Neural progenitor cell (in vitro differentiated cells): ENCODE measurements at regions not wholly inside any gene's neighbourhood (a gene's known extent, or its start where the extent isn't known, plus 50 kb on each side); places are given as distances from the start of the nearest gene placed in this dataset.
A peak's percentile ranks its signal among the peaks of the same experiment; 100 is the strongest.

ENCODE experiments used
- DNase-seq: peaks from one replicate; pipeline ENCODE4 v3.0.0-alpha.2; 2016; ENCODE audit warnings: low spot score
- H2AFZ ChIP-seq: fragments of 200-600 bp; sonication (generic); replicated peaks from 2 replicates; pipeline ENCODE4 v1.6.1; 2016; ENCODE audit warnings: antibody characterized with exemption
- H3F3A ChIP-seq: fragments of 200-600 bp; sonication (generic); 2 replicates; pipeline ENCODE4 v1.6.1; 2016; ENCODE audit warnings: antibody characterized with exemption, low read depth
- H3K27ac ChIP-seq: fragments of 200-600 bp; sonication (generic); 2 replicates; pipeline ENCODE4 v1.5.1; 2016; ENCODE audit warnings: mild to moderate bottlenecking
- H3K27me3 ChIP-seq: fragments of 200-600 bp; sonication (generic); 2 replicates; pipeline ENCODE4 v1.6.1; 2016; ENCODE audit warnings: mild to moderate bottlenecking, moderate library complexity
- H3K36me3 ChIP-seq: fragments of 200-600 bp; sonication (generic); 2 replicates; pipeline ENCODE4 v1.5.1; 2016
- H3K4me1 ChIP-seq: fragments of 200-600 bp; sonication (generic); 2 replicates; pipeline ENCODE4 v1.6.1; 2016; ENCODE audit warnings: mixed run types
- H3K4me2 ChIP-seq: fragments of 200-600 bp; sonication (generic); 2 replicates; pipeline ENCODE4 v1.6.1; 2016
- H3K4me3 ChIP-seq: fragments of 200-600 bp; sonication (generic); 2 replicates; pipeline ENCODE4 v1.5.1; 2016
- H3K79me2 ChIP-seq: fragments of 200-600 bp; sonication (generic); 2 replicates; pipeline ENCODE4 v1.6.1; 2016; ENCODE audit warnings: low read depth
- H3K9ac ChIP-seq: fragments of 200-600 bp; sonication (generic); 2 replicates; pipeline ENCODE4 v1.6.1; 2016
- H3K9me3 ChIP-seq: fragments of 200-600 bp; sonication (generic); 2 replicates; pipeline ENCODE4 v1.5.1; 2016; ENCODE audit warnings: low read depth
- H4K20me1 ChIP-seq: fragments of 200-600 bp; sonication (generic); 2 replicates; pipeline ENCODE4 v1.6.1; 2016; ENCODE audit warnings: low read depth
- H3K27ac Mint-ChIP-seq: 3 replicates; pipeline ENCODE4 v1.8.0; 2021; ENCODE audit warnings: mixed read lengths
- H3K27me3 Mint-ChIP-seq: 2 replicates; pipeline ENCODE4 v1.8.0; 2022; ENCODE audit warnings: low read depth, mild to moderate bottlenecking, inconsistent platforms, moderate library complexity, mixed read lengths; ENCODE audit not compliant: insufficient read depth
- H3K36me3 Mint-ChIP-seq: 3 replicates; pipeline ENCODE4 v1.8.0; 2021; ENCODE audit warnings: mixed read lengths
- H3K4me1 Mint-ChIP-seq: 3 replicates; pipeline ENCODE4 v1.8.0; 2021; ENCODE audit warnings: mixed read lengths
- H3K4me3 Mint-ChIP-seq: 3 replicates; pipeline ENCODE4 v1.8.0; 2021; ENCODE audit warnings: mild to moderate bottlenecking, moderate library complexity, mixed read lengths
- H3K9me3 Mint-ChIP-seq: 3 replicates; pipeline ENCODE4 v1.8.0; 2020; ENCODE audit warnings: mixed read lengths
- EZH2 ChIP-seq: fragments of 200-600 bp; sonication (generic); IDR thresholded peaks from 2 replicates; pipeline ENCODE4 v1.6.1; 2017; ENCODE audit warnings: antibody characterized with exemption, mild to moderate bottlenecking, moderate library complexity
- EZH2phosphoT487 ChIP-seq: fragments of 200-600 bp; sonication (generic); IDR thresholded peaks from 2 replicates; pipeline ENCODE4 v1.6.1; 2017; ENCODE audit warnings: antibody characterized with exemption
- TF ChIP-seq, protein P1 (sequence below): fragments of 200-600 bp; sonication (generic); IDR thresholded peaks from 2 replicates; pipeline ENCODE4 v1.5.1; 2017; ENCODE audit warnings: antibody characterized with exemption, mild to moderate bottlenecking

- Histone ChIP-seq H3K9me3 (no peaks in the 10 kb centered on the region), H3K4me3 (no peak overlapping the region), H3K27ac (no peak overlapping the region), H3K4me1 (peaks cover 8% of the 10 kb centered on the region), H4K20me1 (no peaks in the 10 kb centered on the region), H3K27me3 (no peaks in the 10 kb centered on the region), H2AFZ (no peak overlapping the region), H3K79me2 (no peaks in the 10 kb centered on the region), H3K36me3 (no peaks in the 10 kb centered on the region), H3K4me2 (no peak overlapping the region), H3F3A (no peaks in the 10 kb centered on the region), H3K9ac (no peak overlapping the region)
- H3K4me3 Mint-ChIP-seq: no peak overlapping the region
- no peaks in the 10 kb centered on the region for H3K36me3 Mint-ChIP-seq
- H3K27me3 Mint-ChIP-seq: no peaks in the 10 kb centered on the region
- H3K4me1 Mint-ChIP-seq: peaks cover 12% of the 10 kb centered on the region
- no peaks in the 10 kb centered on the region for H3K9me3 Mint-ChIP-seq
- TF ChIP-seq, protein P1, sequence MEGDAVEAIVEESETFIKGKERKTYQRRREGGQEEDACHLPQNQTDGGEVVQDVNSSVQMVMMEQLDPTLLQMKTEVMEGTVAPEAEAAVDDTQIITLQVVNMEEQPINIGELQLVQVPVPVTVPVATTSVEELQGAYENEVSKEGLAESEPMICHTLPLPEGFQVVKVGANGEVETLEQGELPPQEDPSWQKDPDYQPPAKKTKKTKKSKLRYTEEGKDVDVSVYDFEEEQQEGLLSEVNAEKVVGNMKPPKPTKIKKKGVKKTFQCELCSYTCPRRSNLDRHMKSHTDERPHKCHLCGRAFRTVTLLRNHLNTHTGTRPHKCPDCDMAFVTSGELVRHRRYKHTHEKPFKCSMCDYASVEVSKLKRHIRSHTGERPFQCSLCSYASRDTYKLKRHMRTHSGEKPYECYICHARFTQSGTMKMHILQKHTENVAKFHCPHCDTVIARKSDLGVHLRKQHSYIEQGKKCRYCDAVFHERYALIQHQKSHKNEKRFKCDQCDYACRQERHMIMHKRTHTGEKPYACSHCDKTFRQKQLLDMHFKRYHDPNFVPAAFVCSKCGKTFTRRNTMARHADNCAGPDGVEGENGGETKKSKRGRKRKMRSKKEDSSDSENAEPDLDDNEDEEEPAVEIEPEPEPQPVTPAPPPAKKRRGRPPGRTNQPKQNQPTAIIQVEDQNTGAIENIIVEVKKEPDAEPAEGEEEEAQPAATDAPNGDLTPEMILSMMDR: no peak
- TF ChIP-seq EZH2phosphoT487 (no peak), EZH2 (no peak)
- H3K27ac Mint-ChIP-seq: no peak overlapping the region
- peak; percentile 11 for DNase-seq
Observed at GRCh38 chr11:90737444-90738050, 514.7 kb upstream of the CHORDC1 start.

GRCh38 chr11:90732486-90732885, 509.6 kb upstream of the CHORDC1 start:
- Histone ChIP-seq H3K4me1 (peaks cover 5% of the 10 kb centered on the region), H3K27ac (no peak overlapping the region), H3K4me2 (no peak overlapping the region), H2AFZ (no peak overlapping the region), H3K79me2 (no peaks in the 10 kb centered on the region), H3K9me3 (no peaks in the 10 kb centered on the region), H3K9ac (no peak overlapping the region), H3F3A (no peaks in the 10 kb centered on the region), H3K36me3 (no peaks in the 10 kb centered on the region), H3K27me3 (no peaks in the 10 kb centered on the region), H3K4me3 (no peak overlapping the region), H4K20me1 (no peaks in the 10 kb centered on the region)
- no peaks in the 10 kb centered on the region for H3K9me3 Mint-ChIP-seq
- no peaks in the 10 kb centered on the region for H3K36me3 Mint-ChIP-seq
- H3K27ac Mint-ChIP-seq: no peak overlapping the region
- peaks cover 7% of the 10 kb centered on the region for H3K4me1 Mint-ChIP-seq
- H3K4me3 Mint-ChIP-seq: no peak overlapping the region
- TF ChIP-seq EZH2 (no peak), EZH2phosphoT487 (no peak)
- TF ChIP-seq, protein P1: no peak
- no peak for DNase-seq
- no peaks in the 10 kb centered on the region for H3K27me3 Mint-ChIP-seq

GRCh38 chr11:90723475-90723874, 500.6 kb upstream of the CHORDC1 start:
- Histone ChIP-seq H2AFZ (no peak overlapping the region), H3F3A (no peaks in the 10 kb centered on the region), H4K20me1 (no peaks in the 10 kb centered on the region), H3K4me1 (no peaks in the 10 kb centered on the region), H3K79me2 (no peaks in the 10 kb centered on the region), H3K9ac (no peak overlapping the region), H3K9me3 (no peaks in the 10 kb centered on the region), H3K4me3 (no peak overlapping the region), H3K4me2 (no peak overlapping the region), H3K27ac (no peak overlapping the region), H3K36me3 (no peaks in the 10 kb centered on the region), H3K27me3 (no peaks in the 10 kb centered on the region)
- Mint-ChIP-seq H3K4me3 (no peak overlapping the region), H3K27ac (no peak overlapping the region), H3K4me1 (no peaks in the 10 kb centered on the region), H3K27me3 (no peaks in the 10 kb centered on the region), H3K9me3 (no peaks in the 10 kb centered on the region), H3K36me3 (no peaks in the 10 kb centered on the region)
- no peak for TF ChIP-seq EZH2
- TF ChIP-seq, protein P1: no peak
- no peak for DNase-seq
